Naive thymus-derived CD4-positive, alpha-beta T cell (primary cell): ENCODE measurements at regions not wholly inside any gene's neighbourhood (a gene's known extent, or its start where the extent isn't known, plus 50 kb on each side); places are given as distances from the start of the nearest gene placed in this dataset.
"Not testable (repeated sequence)": the region's sequence is repeated elsewhere in the genome, so short reads cannot be mapped to it uniquely, and the experiment has no call there.

ENCODE experiments used
- ATAC-seq: fragments of 150-1000 bp; cut with Tn5 transposase; 2 replicates; pipeline ENCODE4 v1.10.0; 2021; ENCODE audit warnings: mild to moderate bottlenecking, moderate library complexity
- CTCF ChIA-PET: fragments of 350-600 bp; sonication (Branson Sonifier 250); formaldehyde crosslinking; loops from one replicate; lab custom pipeline; 2021; ENCODE audit warnings: antibody characterized with exemption; lab: Charles Lee
- POLR2A ChIA-PET: fragments of 350-600 bp; sonication (Branson Sonifier 250); formaldehyde crosslinking; loops from one replicate; lab custom pipeline; 2021; ENCODE audit warnings: antibody characterized with exemption, inconsistent platforms; lab: Charles Lee
- DNase-seq, 9 donors: peaks; one replicate each; pipeline versions ENCODE4 v3.0.0 to v3.0.0-alpha.2; 2020 to 2022; ENCODE audit warnings: mixed read lengths in 1 of 9
- H3K27ac ChIP-seq: one replicate; pipeline ENCODE4 v1.7.0; 2013; ENCODE audit warnings: mild to moderate bottlenecking, low read depth, low read length, moderate library complexity
- H3K27me3 ChIP-seq, 2 donors: one replicate each; pipeline ENCODE4 v1.7.0; 2013; ENCODE audit warnings: low read length in 2 of 2, mild to moderate bottlenecking in 2 of 2, moderate library complexity in 2 of 2; ENCODE audit not compliant: control insufficient read depth in 2 of 2, insufficient read depth in 2 of 2
- H3K36me3 ChIP-seq, 3 experiments: 1 replicate in 2 of 3; 2 replicates in 1 of 3; pipeline ENCODE4 v1.7.0; 2013; ENCODE audit warnings: low read length in 3 of 3, mild to moderate bottlenecking in 3 of 3, moderate library complexity in 1 of 3; ENCODE audit not compliant: insufficient read depth in 3 of 3, control insufficient read depth in 2 of 3
- H3K4me1 ChIP-seq, 2 donors: one replicate each; pipeline ENCODE4 v1.7.0; 2013; ENCODE audit warnings: low read length in 2 of 2, mild to moderate bottlenecking in 2 of 2, moderate library complexity in 1 of 2; ENCODE audit not compliant: control insufficient read depth in 2 of 2, insufficient read depth in 2 of 2
- H3K4me3 ChIP-seq: 2 replicates; pipeline ENCODE4 v1.7.0; 2013; ENCODE audit warnings: mild to moderate bottlenecking, low read length
- H3K9me3 ChIP-seq, 3 experiments: 1 replicate in 2 of 3; 2 replicates in 1 of 3; pipeline ENCODE4 v1.7.0; 2013; ENCODE audit warnings: low read length in 3 of 3; ENCODE audit not compliant: control insufficient read depth in 2 of 3
- H3K27ac Mint-ChIP-seq, 9 donors: one replicate each; pipeline ENCODE4 v1.8.0; 2020 to 2022; ENCODE audit warnings: mixed read lengths in 9 of 9, mild to moderate bottlenecking in 8 of 9, moderate library complexity in 5 of 9, inconsistent platforms in 2 of 9
- H3K27me3 Mint-ChIP-seq, 5 donors: one replicate each; pipeline ENCODE4 v1.8.0; 2021 to 2022; ENCODE audit warnings: mixed read lengths in 5 of 5, mild to moderate bottlenecking in 1 of 5
- H3K36me3 Mint-ChIP-seq, 5 donors: one replicate each; pipeline ENCODE4 v1.8.0; 2020 to 2022; ENCODE audit warnings: mixed read lengths in 5 of 5, mild to moderate bottlenecking in 3 of 5, inconsistent platforms in 1 of 5
- H3K4me1 Mint-ChIP-seq, 7 donors: one replicate each; pipeline ENCODE4 v1.8.0; 2020 to 2022; ENCODE audit warnings: mixed read lengths in 7 of 7, mild to moderate bottlenecking in 3 of 7, inconsistent platforms in 1 of 7
- H3K4me3 Mint-ChIP-seq, 10 donors: one replicate each; pipeline ENCODE4 v1.8.0; 2020 to 2022; ENCODE audit warnings: mild to moderate bottlenecking in 10 of 10, mixed read lengths in 10 of 10, moderate library complexity in 6 of 10, inconsistent platforms in 2 of 10
- H3K9me3 Mint-ChIP-seq, 11 donors: one replicate each; pipeline ENCODE4 v1.8.0; 2020 to 2022; ENCODE audit warnings: mixed read lengths in 11 of 11, mild to moderate bottlenecking in 4 of 11, inconsistent platforms in 1 of 11, moderate library complexity in 1 of 11
- intact Hi-C, 2 donors: fragments of 100-400 bp; cut with micrococcal nuclease; formaldehyde crosslinking; loops; one replicate each; pipeline ENCODE4 v1.15.1; 2023

GRCh38 chr5:154543380-154543779, 65.4 kb upstream of the HAND1 start:
- Histone ChIP-seq H3K27me3 (no peaks in the 10 kb centered on the region), H3K9me3 (no peaks in the 10 kb centered on the region), H3K36me3 (no peaks in the 10 kb centered on the region), H3K4me3 (no peak overlapping the region), H3K4me1 (no peaks in the 10 kb centered on the region), H3K27ac (no peak overlapping the region)
- no peak for ATAC-seq
- no peaks in the 10 kb centered on the region for H3K36me3 Mint-ChIP-seq
- H3K9me3 Mint-ChIP-seq, result peaks cover 0 to 2% (median 0%) of the 10 kb centered on the region in 11 donors
- ChIA-PET CTCF (no interaction called here), POLR2A (no interaction called here)
- no peak for DNase-seq
- no peak overlapping the region for H3K4me3 Mint-ChIP-seq
- intact Hi-C loops, result no loop called here
- no peaks in the 10 kb centered on the region for H3K4me1 Mint-ChIP-seq
- H3K27ac Mint-ChIP-seq, result no peak overlapping the region
- peaks cover 10 to 22% (median 12%) of the 10 kb centered on the region in 5 donors for H3K27me3 Mint-ChIP-seq

- Histone ChIP-seq H3K27me3 (no peaks in the 10 kb centered on the region), H3K4me3 (no peak overlapping the region), H3K27ac (no peak overlapping the region), H3K36me3 (no peaks in the 10 kb centered on the region), H3K9me3 (no peaks in the 10 kb centered on the region), H3K4me1 (no peaks in the 10 kb centered on the region)
- ATAC-seq (no peak), DNase-seq (no peak)
- Mint-ChIP-seq H3K9me3 (peaks cover 0 to 2% (median 0%) of the 10 kb centered on the region in 11 donors), H3K4me1 (no peaks in the 10 kb centered on the region), H3K4me3 (no peak overlapping the region), H3K27ac (no peak overlapping the region), H3K27me3 (peaks cover 10 to 22% (median 12%) of the 10 kb centered on the region in 5 donors), H3K36me3 (no peaks in the 10 kb centered on the region)
- intact Hi-C loops, result no loop called here
- ChIA-PET CTCF (no interaction called here), POLR2A (no interaction called here)
Measured at GRCh38 chr5:154542581-154542980, 64.6 kb upstream of the HAND1 start.

GRCh38 chr5:154542000-154542399, 64.0 kb upstream of the HAND1 start:
- DNase-seq, result no peak
- Mint-ChIP-seq H3K4me1 (no peaks in the 10 kb centered on the region), H3K36me3 (no peaks in the 10 kb centered on the region), H3K27me3 (peaks cover 9 to 22% (median 11%) of the 10 kb centered on the region in 5 donors), H3K27ac (no peak overlapping the region), H3K4me3 (no peak overlapping the region), H3K9me3 (peaks cover 0 to 2% (median 0%) of the 10 kb centered on the region in 11 donors)
- H3K4me1 ChIP-seq, result no peaks in the 10 kb centered on the region
- no peaks in the 10 kb centered on the region for H3K36me3 ChIP-seq
- CTCF ChIA-PET, result no interaction called here
- H3K9me3 ChIP-seq, result no peaks in the 10 kb centered on the region
- no peak for ATAC-seq
- intact Hi-C loops, result no loop called here
- H3K27me3 ChIP-seq, result no peaks in the 10 kb centered on the region
- POLR2A ChIA-PET, result no interaction called here
- no peak overlapping the region for H3K4me3 ChIP-seq
- H3K27ac ChIP-seq, result no peak overlapping the region

- Histone ChIP-seq H3K27me3 (no peaks in the 10 kb centered on the region), H3K36me3 (no peaks in the 10 kb centered on the region), H3K9me3 (no peaks in the 10 kb centered on the region), H3K27ac (no peak overlapping the region), H3K4me1 (no peaks in the 10 kb centered on the region), H3K4me3 (no peak overlapping the region)
- POLR2A ChIA-PET, result no interaction called here
- no peak overlapping the region for H3K27ac Mint-ChIP-seq
- no peaks in the 10 kb centered on the region for H3K4me1 Mint-ChIP-seq
- intact Hi-C loops, result no loop called here
- ATAC-seq (no peak), DNase-seq (no peak)
- H3K9me3 Mint-ChIP-seq, result peaks cover 0 to 2% (median 0%) of the 10 kb centered on the region in 11 donors
- no peak overlapping the region for H3K4me3 Mint-ChIP-seq
- no peaks in the 10 kb centered on the region for H3K36me3 Mint-ChIP-seq
- CTCF ChIA-PET, result no interaction called here
- H3K27me3 Mint-ChIP-seq, result peaks cover 7 to 21% (median 16%) of the 10 kb centered on the region in 5 donors
Measured at GRCh38 chr5:154541553-154541952, 63.5 kb upstream of the HAND1 start.

GRCh38 chr5:154540600-154540999, 62.6 kb upstream of the HAND1 start:
- peaks cover 0 to 2% (median 0%) of the 10 kb centered on the region in 11 donors for H3K9me3 Mint-ChIP-seq
- H3K27ac Mint-ChIP-seq, result no peak overlapping the region
- Histone ChIP-seq H3K9me3 (no peaks in the 10 kb centered on the region), H3K36me3 (no peaks in the 10 kb centered on the region), H3K27me3 (no peaks in the 10 kb centered on the region), H3K4me1 (no peaks in the 10 kb centered on the region), H3K4me3 (no peak overlapping the region), H3K27ac (no peak overlapping the region)
- no peaks in the 10 kb centered on the region for H3K36me3 Mint-ChIP-seq
- CTCF ChIA-PET, result interaction anchor here (0.6 kb wide), 1 partner anchor 61 kb away, joined by 4 read pairs; no protein-coding TSS in a partner anchor
- POLR2A ChIA-PET, result no interaction called here
- peaks cover 2 to 20% (median 16%) of the 10 kb centered on the region in 5 donors for H3K27me3 Mint-ChIP-seq
- no peaks in the 10 kb centered on the region for H3K4me1 Mint-ChIP-seq
- no peak for ATAC-seq
- intact Hi-C loops, result no loop called here
- H3K4me3 Mint-ChIP-seq, result no peak overlapping the region
- DNase-seq, result no peak

GRCh38 chr5:154538492-154538891, 60.5 kb upstream of the HAND1 start:
- H3K36me3 ChIP-seq, result no peaks in the 10 kb centered on the region
- H3K4me3 ChIP-seq, result no peak overlapping the region
- no peak for DNase-seq
- intact Hi-C loops, result no loop called here
- H3K9me3 ChIP-seq, result no peaks in the 10 kb centered on the region
- CTCF ChIA-PET, result no interaction called here
- Mint-ChIP-seq H3K27me3 (peaks cover 2 to 27% (median 22%) of the 10 kb centered on the region in 5 donors), H3K4me3 (no peak overlapping the region), H3K27ac (no peak overlapping the region), H3K9me3 (peaks cover 0 to 2% (median 0%) of the 10 kb centered on the region in 11 donors), H3K4me1 (no peaks in the 10 kb centered on the region), H3K36me3 (no peaks in the 10 kb centered on the region)
- ATAC-seq, result no peak
- POLR2A ChIA-PET, result no interaction called here
- H3K27me3 ChIP-seq, result no peaks in the 10 kb centered on the region
- no peak overlapping the region for H3K27ac ChIP-seq
- H3K4me1 ChIP-seq, result no peaks in the 10 kb centered on the region

- H3K27me3 Mint-ChIP-seq, result peaks cover 2 to 18% (median 16%) of the 10 kb centered on the region in 5 donors
- DNase-seq, H3K27ac Mint-ChIP-seq, H3K9me3 ChIP-seq, ATAC-seq, H3K4me1 ChIP-seq, H3K27ac ChIP-seq, POLR2A ChIA-PET, H3K36me3 ChIP-seq, H3K9me3 Mint-ChIP-seq, H3K36me3 Mint-ChIP-seq, H3K4me3 ChIP-seq, H3K27me3 ChIP-seq, H3K4me1 Mint-ChIP-seq, H3K4me3 Mint-ChIP-seq, intact Hi-C loops, CTCF ChIA-PET: not testable (repeated sequence)
Measured at GRCh38 chr5:154536439-154536838, 58.4 kb upstream of the HAND1 start.
